GM04503 (cell line): ENCODE measurements at regions not wholly inside any gene's neighbourhood (a gene's known extent, or its start where the extent isn't known, plus 50 kb on each side); places are given as distances from the start of the nearest gene placed in this dataset.
"Not testable (repeated sequence)": the region's sequence is repeated elsewhere in the genome, so short reads cannot be mapped to it uniquely, and the experiment has no call there.

ENCODE experiments used
- DNase-seq: peaks from one replicate; pipeline ENCODE4 v3.0.0-alpha.2; 2012; ENCODE audit warnings: low read depth

- no peak for DNase-seq
These were observed 49.9 kb upstream of the WNT7B start for GRCh38 chr22:46026899-46027210.

GRCh38 chr22:46027211-46028105, 50.5 kb upstream of the WNT7B start:
- DNase-seq, result no peak

GRCh38 chr22:46028106-46028991, 51.4 kb upstream of the WNT7B start:
- DNase-seq, result no peak

- no peak for DNase-seq
These were observed 52.1 kb upstream of the WNT7B start for GRCh38 chr22:46029036-46029435.

DNA sequence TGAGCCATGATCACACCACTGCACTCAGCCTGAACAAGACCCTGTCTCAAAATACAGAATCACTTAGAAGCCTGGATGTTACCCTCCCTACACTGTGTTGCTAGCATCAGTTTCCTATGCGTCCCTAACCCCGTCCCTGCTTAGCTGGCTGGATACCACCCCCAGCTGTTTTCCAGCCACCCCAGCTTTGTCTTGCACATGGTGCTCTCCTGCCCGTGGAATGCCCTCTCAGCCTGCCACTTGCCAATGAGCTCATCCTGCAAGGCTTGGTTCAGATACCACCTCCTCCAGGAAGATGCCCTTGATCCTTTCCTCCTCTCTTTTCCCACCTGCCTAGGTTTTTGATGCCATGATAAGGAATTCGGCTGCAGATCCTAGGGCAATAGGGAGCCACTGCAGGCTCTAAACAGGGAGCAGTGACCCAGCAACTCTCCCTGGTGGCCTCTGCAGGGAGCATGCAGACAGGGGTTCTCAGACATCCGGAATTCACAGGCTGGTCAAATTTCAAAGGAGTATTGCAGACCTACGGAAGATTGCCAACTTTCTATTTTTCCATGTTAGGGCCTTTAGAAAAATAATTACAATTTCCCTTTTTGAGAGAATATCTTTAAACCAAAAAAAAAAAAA, 52.7 kb upstream of the WNT7B start:
- no peak for DNase-seq

GRCh38 chr22:46030231-46030880, 53.4 kb upstream of the WNT7B start:
- no peak for DNase-seq

DNA sequence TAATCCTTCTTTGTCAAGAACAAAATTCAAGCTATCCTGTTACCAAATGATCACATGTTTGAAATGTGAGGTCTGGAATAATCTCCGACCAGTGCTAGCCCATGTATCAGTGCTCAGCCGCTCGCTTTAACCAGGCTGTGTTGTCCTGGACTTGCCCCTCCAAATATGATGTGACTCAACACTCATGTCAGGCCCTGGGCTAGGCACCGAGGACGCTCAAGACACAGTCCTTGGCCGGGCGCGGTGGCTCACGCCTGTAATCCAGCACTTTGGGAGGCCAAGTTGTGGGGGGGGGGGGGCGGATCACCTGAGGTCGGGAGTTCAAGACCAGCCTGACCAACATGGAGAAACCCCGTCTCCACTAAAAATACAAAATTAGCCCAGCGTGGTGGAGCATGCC, 54.1 kb upstream of the WNT7B start:
- DNase-seq, result no peak

DNA sequence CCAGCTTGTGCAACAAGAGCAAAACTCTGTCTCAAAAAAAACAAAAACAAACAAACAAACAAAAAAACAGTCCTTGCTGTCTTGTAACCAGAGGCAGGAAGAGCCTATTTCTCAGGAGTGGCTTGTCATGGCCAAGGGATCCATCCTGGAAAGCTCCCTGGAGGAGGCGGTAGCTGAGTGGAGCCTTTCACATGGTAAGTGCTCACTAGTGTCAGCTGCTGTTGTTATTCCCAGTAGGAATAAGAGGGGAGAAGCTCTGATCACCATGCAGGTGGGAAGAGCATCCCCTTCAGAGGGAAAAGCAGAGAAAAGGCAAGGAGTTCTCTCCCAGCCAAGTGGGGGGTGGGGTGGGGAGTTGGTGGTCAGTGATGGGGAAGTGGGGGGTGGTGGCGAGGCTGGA, 54.6 kb upstream of the WNT7B start:
- DNase-seq, result no peak

DNA sequence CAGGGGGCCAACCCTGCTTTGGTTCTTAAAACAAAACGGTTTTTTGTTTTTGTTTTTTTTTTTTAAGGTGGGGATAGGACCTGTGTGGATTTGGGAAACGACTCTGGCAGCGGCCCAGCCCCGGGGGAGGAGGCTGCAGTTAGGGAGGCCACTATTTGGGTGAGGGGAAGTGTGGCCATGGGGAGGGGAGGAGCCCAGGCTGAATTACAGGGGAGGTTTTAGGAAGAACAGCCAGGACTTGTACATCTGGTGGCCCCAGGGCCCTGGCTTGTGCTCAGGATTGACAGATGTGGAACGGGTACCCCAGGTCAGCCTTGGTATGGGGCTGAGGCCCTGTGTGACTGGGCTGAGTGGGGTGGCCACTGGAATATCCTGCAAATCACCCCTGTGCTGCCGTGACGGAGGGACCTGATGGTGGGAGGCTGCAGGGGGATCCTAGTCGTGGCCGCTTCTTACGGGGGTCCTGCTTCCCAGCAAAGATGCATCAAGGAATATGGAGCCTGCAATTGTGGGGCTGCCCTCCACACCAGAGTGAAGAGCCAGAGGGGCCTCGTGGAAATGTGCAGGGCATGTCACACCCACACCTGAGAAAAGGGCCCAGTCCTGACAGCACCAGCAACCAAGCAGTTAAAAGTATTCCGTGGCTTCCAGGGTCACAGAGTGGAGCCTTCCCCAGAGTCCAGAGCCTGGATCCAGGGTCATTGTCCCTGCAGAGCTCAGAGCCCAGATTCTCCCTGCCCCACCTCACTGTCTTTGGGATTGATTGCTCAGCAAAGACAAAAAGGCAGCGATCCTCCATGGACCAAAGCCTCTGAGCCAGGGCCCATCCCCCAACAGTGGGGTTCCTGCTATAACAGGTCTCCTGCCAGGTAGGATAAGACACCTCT, 55.2 kb upstream of the WNT7B start:
- DNase-seq, result no peak

- no peak for DNase-seq
These were observed 56.6 kb upstream of the WNT7B start for GRCh38 chr22:46033256-46034200.

DNA sequence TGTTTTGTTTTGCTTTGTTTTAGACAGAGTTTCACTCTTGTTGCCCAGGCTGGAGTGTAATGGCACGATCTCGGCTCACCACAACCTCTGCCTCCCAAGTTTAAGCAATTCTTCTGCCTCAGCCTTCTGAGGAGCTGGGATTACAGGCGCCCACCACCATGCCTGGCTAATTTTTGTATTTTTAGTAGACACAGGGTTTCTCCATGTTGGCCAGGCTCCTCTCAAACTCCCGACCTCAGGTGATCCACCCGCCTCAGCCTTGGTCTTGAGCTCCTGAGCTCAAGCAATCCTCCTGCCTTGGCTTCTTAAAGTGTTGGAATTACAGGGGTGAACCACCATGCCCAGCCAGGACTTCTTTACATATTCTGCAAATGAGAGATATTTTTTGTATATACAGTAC, 57.5 kb upstream of the WNT7B start:
- not testable (repeated sequence) for DNase-seq

DNA sequence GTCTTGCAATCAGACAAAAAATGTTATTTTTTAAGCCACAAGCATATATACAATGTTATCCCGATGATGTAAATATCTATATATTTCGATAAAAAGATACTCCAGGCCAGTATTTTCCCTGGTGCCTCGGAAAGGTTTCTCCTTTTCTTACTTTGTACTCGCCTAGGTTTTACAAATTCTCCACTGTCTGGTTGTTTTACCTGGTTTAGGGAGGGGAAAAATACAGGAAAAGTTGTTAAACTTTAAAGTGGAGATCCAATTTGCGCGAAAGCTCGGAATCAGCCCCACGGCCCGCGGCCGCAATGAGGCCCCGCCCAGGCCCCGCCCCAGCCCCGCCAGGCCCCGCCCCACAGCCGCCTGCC, 58.4 kb upstream of the WNT7B start:
- no peak for DNase-seq

- DNase-seq, result peak; percentile 81
These were observed 59.0 kb upstream of the WNT7B start for GRCh38 chr22:46035742-46036557.

DNA sequence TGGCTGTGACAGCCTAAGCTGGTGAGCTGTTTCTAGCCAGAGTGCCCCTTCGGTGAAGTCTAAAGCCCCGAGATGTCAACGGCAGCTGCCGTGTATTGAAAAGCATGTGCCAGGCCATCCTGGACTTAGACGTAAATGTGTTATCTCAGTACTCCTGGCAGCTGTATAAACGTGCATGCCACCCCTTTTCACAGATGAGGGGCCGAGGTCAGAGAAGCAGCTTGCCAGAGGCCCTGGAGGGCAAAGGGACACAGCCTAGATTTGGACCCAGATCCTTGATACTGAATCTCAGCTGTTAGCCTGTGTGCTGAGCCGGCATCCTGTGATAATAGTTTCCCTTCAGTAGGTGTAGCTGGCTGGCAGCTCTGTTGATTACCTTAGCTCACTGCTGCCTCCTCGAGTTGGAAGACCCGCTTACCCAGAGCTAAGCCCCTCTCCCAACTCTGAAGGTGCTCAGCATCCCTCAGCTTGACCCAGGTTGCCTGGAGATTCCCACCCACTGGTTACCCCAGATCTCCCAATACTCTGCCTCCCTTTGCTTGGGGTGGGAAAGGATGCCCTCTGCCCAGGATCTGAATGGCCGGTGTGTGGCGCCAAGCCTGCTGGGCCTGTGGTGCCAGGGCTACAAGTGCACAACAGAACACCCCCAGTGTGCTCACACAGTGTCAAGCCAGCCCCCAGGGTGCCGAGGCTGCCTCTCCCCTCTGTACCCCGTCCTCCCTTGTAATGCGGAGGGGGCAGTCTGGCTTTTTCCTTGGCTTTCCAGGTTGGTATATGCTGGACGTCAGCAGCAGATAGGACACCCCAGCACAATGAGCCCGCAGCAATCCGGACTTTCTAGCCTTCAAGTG, 59.8 kb upstream of the WNT7B start:
- DNase-seq, result no peak

DNA sequence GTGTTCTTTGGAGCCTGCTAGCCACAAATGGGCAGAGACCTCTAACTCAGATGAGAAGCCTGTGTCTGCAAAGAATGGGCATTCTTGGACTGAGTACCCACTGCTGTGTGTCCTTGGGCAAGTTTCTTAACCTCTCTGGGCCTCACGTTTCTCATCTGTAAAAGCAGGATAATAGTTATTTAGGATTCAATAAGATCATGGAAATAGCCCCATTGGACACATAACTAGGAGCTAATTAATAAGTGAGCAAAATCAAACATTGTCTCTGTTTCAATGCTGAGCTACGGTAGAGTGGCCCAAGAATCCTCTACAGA, 61.2 kb upstream of the WNT7B start:
- DNase-seq, result no peak

DNA sequence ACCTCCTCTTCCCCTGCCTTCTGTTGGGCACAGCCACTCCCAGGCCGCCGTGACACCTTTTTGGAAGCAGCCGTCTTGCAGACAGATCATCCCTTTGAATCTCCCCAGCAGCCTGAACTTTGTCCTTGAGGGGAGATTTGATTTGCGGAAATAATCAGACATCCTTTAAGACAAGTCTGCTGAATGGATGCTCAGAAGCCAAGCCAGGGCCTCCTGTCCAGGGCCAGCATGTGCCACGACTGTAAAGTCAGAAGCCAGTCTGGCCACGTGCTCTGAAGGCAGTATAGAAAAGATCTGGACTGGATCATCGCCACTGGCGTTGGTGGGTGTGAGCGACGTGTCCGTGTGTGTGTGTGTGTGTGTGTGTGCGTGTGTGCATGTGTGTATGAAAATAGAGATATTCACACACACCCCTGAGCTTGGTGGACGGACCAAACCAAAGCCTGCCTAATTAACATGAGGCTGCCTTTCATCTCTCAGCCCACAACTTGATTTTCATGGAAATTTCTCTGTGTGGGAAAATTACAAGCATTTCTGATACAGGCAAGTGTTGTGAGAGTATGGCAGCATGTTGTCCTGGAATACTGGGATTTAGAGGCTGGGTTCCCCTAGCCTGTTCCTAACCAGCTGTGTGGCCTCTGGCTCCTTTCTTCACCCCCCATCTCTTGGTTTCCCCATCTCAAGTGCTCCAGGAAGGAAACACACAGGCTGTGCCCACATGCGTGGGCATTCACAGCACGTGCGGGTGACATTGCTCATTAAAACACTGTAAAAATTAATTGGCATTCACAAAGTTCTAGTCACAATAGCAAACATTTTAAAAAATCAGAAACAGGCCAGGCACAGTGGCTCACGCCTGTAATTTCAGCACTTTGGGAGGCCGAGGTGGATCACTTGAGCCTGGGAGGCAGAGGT, 61.8 kb upstream of the WNT7B start:
- DNase-seq, result no peak

GRCh38 chr22:46039535-46039934, 62.6 kb upstream of the WNT7B start:
- no peak for DNase-seq
